Activated CD4-positive, alpha-beta T cell treated with anti-CD3 and anti-CD28 coated beads, Interleukin-2, amount 10 ng/mL, durations not matched to agents 24 days and 14 days (primary cell): ENCODE measurements at regions not wholly inside any gene's neighbourhood (a gene's known extent, or its start where the extent isn't known, plus 50 kb on each side); places are given as distances from the start of the nearest gene placed in this dataset.

ENCODE experiments used
- DNase-seq: peaks from one replicate; pipeline ENCODE4 v3.0.0; 2022
- H3K27ac Mint-ChIP-seq: one replicate; pipeline ENCODE4 v1.8.0; 2022; ENCODE audit warnings: mild to moderate bottlenecking, mixed read lengths
- H3K27me3 Mint-ChIP-seq: one replicate; pipeline ENCODE4 v1.8.0; 2022; ENCODE audit warnings: mixed read lengths
- H3K36me3 Mint-ChIP-seq: one replicate; pipeline ENCODE4 v1.8.0; 2022; ENCODE audit warnings: low read depth, mild to moderate bottlenecking, mixed read lengths
- H3K4me1 Mint-ChIP-seq: one replicate; pipeline ENCODE4 v1.8.0; 2021; ENCODE audit warnings: mixed read lengths
- H3K4me3 Mint-ChIP-seq: one replicate; pipeline ENCODE4 v1.8.0; 2022; ENCODE audit warnings: mild to moderate bottlenecking, moderate library complexity, mixed read lengths
- H3K9me3 Mint-ChIP-seq: one replicate; pipeline ENCODE4 v1.8.0; 2021; ENCODE audit warnings: mixed read lengths
- intact Hi-C: fragments of 100-400 bp; cut with micrococcal nuclease; formaldehyde crosslinking; loops from one replicate; pipeline ENCODE4 v1.15.1; 2023

DNA sequence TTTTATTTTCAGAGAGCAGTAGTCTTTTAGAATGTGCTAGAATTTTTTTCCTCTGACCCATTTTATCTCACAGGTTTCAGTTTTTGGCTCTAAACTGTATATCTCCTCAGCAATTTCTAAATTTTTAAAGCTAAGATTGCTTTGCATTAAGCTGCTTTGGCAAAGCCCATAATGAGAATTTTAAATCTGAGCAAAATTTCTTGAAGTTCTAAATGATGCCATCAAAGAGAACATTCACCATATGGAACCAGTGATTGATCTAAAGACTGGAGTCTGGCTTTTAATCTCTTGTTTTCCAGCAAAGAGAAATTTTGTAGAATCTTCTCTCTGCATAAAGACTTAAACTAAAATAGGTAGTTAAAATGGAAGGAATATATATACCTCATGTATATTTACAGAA lies 313.6 kb downstream of the TBC1D32 start:
- H3K36me3 Mint-ChIP-seq, result no peaks in the 10 kb centered on the region
- peaks cover 3% of the 10 kb centered on the region for H3K9me3 Mint-ChIP-seq
- no peak for DNase-seq

GRCh38 chr6:121008553-121008952 lies 325.7 kb downstream of the TBC1D32 start:
- intact Hi-C loops, result no loop called here
- H3K9me3 Mint-ChIP-seq, result peaks cover 3% of the 10 kb centered on the region
- no peak overlapping the region for H3K4me3 Mint-ChIP-seq
- H3K27ac Mint-ChIP-seq, result no peak overlapping the region
- no peaks in the 10 kb centered on the region for H3K27me3 Mint-ChIP-seq
- H3K36me3 Mint-ChIP-seq, result no peaks in the 10 kb centered on the region
- no peak for DNase-seq
- no peaks in the 10 kb centered on the region for H3K4me1 Mint-ChIP-seq

More for the DNA sequence above, 313.6 kb downstream of the TBC1D32 start:
- Mint-ChIP-seq H3K27ac (no peak overlapping the region), H3K4me1 (no peaks in the 10 kb centered on the region), H3K27me3 (no peaks in the 10 kb centered on the region), H3K4me3 (no peak overlapping the region)
- intact Hi-C loops, result no loop called here

DNA sequence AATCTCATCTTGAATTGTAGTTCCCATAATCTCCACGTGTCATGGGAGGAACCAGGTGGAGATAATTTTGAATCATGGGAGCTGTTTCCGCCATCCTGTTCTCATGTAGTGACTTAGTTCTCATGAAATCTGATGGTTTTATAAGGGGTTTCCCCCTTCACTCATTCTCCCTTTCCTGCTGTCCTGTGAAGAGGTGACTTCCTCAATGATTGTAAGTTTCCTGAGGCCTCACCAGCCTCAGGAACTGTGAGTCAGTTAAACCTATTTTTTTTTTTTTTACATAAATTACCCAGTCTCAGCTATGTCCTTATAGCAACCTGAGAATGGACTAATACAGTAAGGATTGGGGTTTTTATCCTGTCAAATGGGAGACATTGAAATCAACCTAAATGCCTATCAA lies 328.3 kb downstream of the TBC1D32 start:
- H3K27ac Mint-ChIP-seq, result no peak overlapping the region
- DNase-seq, result no peak
- intact Hi-C loops, result no loop called here
- no peak overlapping the region for H3K4me3 Mint-ChIP-seq
- H3K4me1 Mint-ChIP-seq, result no peaks in the 10 kb centered on the region
- peaks cover 3% of the 10 kb centered on the region for H3K9me3 Mint-ChIP-seq
- no peaks in the 10 kb centered on the region for H3K27me3 Mint-ChIP-seq
- H3K36me3 Mint-ChIP-seq, result no peaks in the 10 kb centered on the region

DNA sequence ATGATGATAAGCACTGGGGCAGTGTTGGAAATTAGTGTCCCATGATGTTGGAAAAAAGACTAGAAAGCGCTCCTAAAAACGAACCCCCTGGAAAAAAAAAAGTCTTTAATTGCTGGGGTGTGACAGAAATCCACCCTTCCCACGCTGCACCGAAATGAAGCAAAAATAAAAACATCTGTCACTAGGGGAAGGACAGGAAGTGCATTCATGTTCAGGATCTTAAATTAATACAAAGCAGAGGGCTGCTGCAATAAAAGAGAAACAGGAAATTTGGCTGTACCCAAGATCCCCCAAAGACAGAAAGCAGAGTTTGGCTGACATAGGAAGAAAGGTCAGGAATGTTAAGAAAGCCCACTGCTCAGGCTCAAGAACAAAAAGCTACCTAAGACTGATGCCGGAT lies 333.9 kb downstream of the TBC1D32 start:
- intact Hi-C loops, result no loop called here
- H3K9me3 Mint-ChIP-seq, result no peaks in the 10 kb centered on the region
- H3K36me3 Mint-ChIP-seq, result no peaks in the 10 kb centered on the region
- H3K4me3 Mint-ChIP-seq, result no peak overlapping the region
- no peak overlapping the region for H3K27ac Mint-ChIP-seq
- no peaks in the 10 kb centered on the region for H3K4me1 Mint-ChIP-seq
- no peak for DNase-seq
- H3K27me3 Mint-ChIP-seq, result no peaks in the 10 kb centered on the region

GRCh38 chr6:120996340-120996739 lies 337.9 kb downstream of the TBC1D32 start:
- Mint-ChIP-seq H3K36me3 (no peaks in the 10 kb centered on the region), H3K4me1 (no peaks in the 10 kb centered on the region), H3K27ac (no peak overlapping the region), H3K4me3 (no peak overlapping the region), H3K9me3 (no peaks in the 10 kb centered on the region), H3K27me3 (no peaks in the 10 kb centered on the region)
- intact Hi-C loops, result no loop called here
- DNase-seq, result no peak

- no peak for DNase-seq
- intact Hi-C loops, result no loop called here
- H3K4me1 Mint-ChIP-seq, result no peaks in the 10 kb centered on the region
- no peak overlapping the region for H3K27ac Mint-ChIP-seq
- H3K36me3 Mint-ChIP-seq, result no peaks in the 10 kb centered on the region
- no peak overlapping the region for H3K4me3 Mint-ChIP-seq
- H3K27me3 Mint-ChIP-seq, result no peaks in the 10 kb centered on the region
- no peaks in the 10 kb centered on the region for H3K9me3 Mint-ChIP-seq
These were observed 339.7 kb downstream of the TBC1D32 start for GRCh38 chr6:120994573-120994967.

DNA sequence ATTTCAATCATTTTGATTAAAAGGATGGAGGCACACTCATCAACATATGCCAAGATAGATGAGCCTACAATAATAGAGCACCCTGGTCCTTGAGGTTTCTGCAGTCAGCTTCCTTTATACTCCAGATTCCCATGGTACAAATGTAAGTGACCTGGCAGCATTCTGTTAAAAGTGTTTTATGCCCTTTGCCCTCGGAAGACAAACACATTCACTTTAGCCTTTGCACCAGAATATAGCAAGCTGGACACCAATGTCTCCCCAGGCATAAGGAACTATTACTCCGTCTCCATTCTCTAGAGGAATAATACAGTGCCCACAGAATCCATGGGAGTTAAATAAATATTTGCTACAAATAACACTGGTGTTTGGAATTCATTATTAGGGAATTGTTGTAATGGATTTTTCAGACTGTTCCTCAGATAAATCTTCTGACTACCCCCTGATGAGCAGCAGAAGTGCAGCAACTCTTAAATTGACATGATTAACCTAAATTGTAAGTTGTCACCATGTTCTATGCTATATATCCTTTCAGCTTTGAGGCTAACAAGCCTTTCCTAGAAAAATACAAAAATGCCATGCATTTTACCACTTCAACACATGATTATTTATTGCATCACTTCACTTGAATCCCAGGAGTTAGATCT lies 340.2 kb downstream of the TBC1D32 start:
- no peak overlapping the region for H3K4me3 Mint-ChIP-seq
- intact Hi-C loops, result no loop called here
- no peak overlapping the region for H3K27ac Mint-ChIP-seq
- no peaks in the 10 kb centered on the region for H3K9me3 Mint-ChIP-seq
- no peak for DNase-seq
- no peaks in the 10 kb centered on the region for H3K36me3 Mint-ChIP-seq
- H3K27me3 Mint-ChIP-seq, result no peaks in the 10 kb centered on the region
- no peaks in the 10 kb centered on the region for H3K4me1 Mint-ChIP-seq

DNA sequence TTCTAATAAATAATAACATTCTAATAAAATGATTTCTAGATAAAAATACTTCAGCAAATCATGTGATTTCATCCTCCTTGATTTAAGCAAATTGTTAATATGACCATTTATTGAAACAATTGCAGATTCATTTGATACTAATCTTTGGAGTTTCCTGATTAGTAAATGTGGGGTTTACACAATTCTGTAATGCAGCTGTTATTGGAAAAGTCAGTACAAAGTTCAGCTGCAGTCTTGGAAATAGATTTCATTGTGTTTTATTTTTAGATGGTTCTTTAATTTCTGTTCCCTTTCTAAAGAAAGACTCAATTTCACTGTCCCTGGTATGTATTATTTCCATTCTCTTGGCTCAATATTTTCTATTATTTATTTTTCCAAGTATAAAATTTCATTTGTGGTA lies 342.0 kb downstream of the TBC1D32 start:
- no peaks in the 10 kb centered on the region for H3K27me3 Mint-ChIP-seq
- H3K9me3 Mint-ChIP-seq, result no peaks in the 10 kb centered on the region
- no peak overlapping the region for H3K27ac Mint-ChIP-seq
- no peaks in the 10 kb centered on the region for H3K36me3 Mint-ChIP-seq
- no peak for DNase-seq
- no peaks in the 10 kb centered on the region for H3K4me1 Mint-ChIP-seq
- H3K4me3 Mint-ChIP-seq, result no peak overlapping the region
- intact Hi-C loops, result no loop called here

- H3K4me3 Mint-ChIP-seq, result no peak overlapping the region
- H3K27ac Mint-ChIP-seq, result no peak overlapping the region
- H3K4me1 Mint-ChIP-seq, result no peaks in the 10 kb centered on the region
- no peaks in the 10 kb centered on the region for H3K36me3 Mint-ChIP-seq
- no peaks in the 10 kb centered on the region for H3K9me3 Mint-ChIP-seq
- intact Hi-C loops, result no loop called here
- H3K27me3 Mint-ChIP-seq, result no peaks in the 10 kb centered on the region
- no peak for DNase-seq
These were observed 343.4 kb downstream of the TBC1D32 start for GRCh38 chr6:120990866-120991265.

- Mint-ChIP-seq H3K9me3 (no peaks in the 10 kb centered on the region), H3K27ac (no peak overlapping the region), H3K27me3 (no peaks in the 10 kb centered on the region), H3K4me1 (no peaks in the 10 kb centered on the region), H3K4me3 (no peak overlapping the region), H3K36me3 (no peaks in the 10 kb centered on the region)
- intact Hi-C loops, result no loop called here
- DNase-seq, result no peak
These were observed 352.4 kb downstream of the TBC1D32 start for GRCh38 chr6:120981835-120982234.

DNA sequence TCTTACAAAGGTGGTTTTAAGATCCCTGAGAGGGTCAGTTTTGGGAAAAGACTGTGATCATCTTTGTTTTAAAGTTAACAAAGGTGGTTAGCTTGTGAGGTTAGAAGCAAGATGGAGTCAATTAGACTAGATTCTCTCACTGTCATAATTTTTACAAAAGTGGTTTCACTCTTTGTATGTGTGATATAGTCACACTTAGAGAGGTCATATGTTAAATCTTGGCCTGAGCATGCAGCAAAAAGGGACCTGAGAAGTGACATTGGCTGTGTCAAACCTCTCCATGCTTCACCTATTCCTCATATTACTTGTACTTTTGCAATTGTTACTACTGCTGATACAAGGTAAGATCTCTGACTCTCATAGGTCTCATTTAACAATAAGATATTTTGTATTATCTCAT lies 368.0 kb downstream of the TBC1D32 start:
- no peaks in the 10 kb centered on the region for H3K9me3 Mint-ChIP-seq
- no peak overlapping the region for H3K4me3 Mint-ChIP-seq
- DNase-seq, result no peak
- H3K4me1 Mint-ChIP-seq, result no peaks in the 10 kb centered on the region
- no peaks in the 10 kb centered on the region for H3K36me3 Mint-ChIP-seq
- no peak overlapping the region for H3K27ac Mint-ChIP-seq
- intact Hi-C loops, result no loop called here
- H3K27me3 Mint-ChIP-seq, result no peaks in the 10 kb centered on the region

DNA sequence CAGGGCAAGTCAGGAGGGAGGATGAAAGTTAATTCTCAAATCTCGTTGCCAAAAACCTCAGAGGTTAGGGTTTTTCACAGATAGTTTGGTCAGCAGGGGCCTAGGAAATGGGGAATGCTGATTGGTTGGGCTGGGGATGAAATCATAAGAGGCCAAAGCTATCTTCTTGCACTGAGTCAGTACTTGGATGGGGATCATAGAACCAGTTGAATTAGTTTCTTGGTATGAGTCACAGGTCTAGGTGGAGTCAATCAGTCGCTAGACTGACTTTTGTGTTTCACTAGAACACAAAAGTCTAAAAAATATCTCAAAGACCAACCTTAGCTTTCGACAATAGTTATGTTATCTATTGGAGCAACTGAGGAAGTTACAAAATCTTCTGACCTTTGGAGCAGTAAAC lies 368.5 kb downstream of the TBC1D32 start:
- Mint-ChIP-seq H3K4me3 (no peak overlapping the region), H3K4me1 (no peaks in the 10 kb centered on the region), H3K27ac (no peak overlapping the region), H3K27me3 (no peaks in the 10 kb centered on the region), H3K36me3 (no peaks in the 10 kb centered on the region), H3K9me3 (no peaks in the 10 kb centered on the region)
- intact Hi-C loops, result no loop called here
- DNase-seq, result no peak

- intact Hi-C loops, result no loop called here
- Mint-ChIP-seq H3K27me3 (no peaks in the 10 kb centered on the region), H3K4me3 (no peak overlapping the region), H3K4me1 (no peaks in the 10 kb centered on the region), H3K27ac (no peak overlapping the region), H3K36me3 (no peaks in the 10 kb centered on the region), H3K9me3 (no peaks in the 10 kb centered on the region)
- no peak for DNase-seq
These were observed 373.5 kb downstream of the TBC1D32 start for GRCh38 chr6:120960761-120961160.

GRCh38 chr6:120954111-120954510 lies 380.2 kb downstream of the TBC1D32 start:
- no peak overlapping the region for H3K27ac Mint-ChIP-seq
- intact Hi-C loops, result no loop called here
- no peaks in the 10 kb centered on the region for H3K27me3 Mint-ChIP-seq
- no peaks in the 10 kb centered on the region for H3K36me3 Mint-ChIP-seq
- no peak for DNase-seq
- H3K4me3 Mint-ChIP-seq, result no peak overlapping the region
- no peaks in the 10 kb centered on the region for H3K9me3 Mint-ChIP-seq
- no peaks in the 10 kb centered on the region for H3K4me1 Mint-ChIP-seq

DNA sequence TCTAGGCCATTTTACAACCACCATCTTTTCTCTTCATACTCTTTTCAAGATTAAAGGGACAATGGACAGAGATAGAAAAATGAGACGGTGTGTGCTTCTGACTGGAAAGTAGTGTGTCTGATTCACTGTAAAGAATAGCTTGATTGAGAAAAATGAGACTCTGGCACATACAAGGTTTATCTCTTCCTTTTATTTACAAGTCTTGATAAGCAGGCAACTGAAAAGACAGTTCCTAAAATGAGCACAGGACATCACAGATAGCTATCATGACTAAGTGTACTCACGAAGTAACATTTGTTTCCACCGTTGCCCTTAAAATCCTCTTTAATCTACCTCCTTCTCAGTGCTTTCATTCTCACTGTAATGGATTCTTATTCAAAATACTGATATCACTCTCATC lies 383.0 kb downstream of the TBC1D32 start:
- Mint-ChIP-seq H3K4me1 (no peaks in the 10 kb centered on the region), H3K4me3 (no peak overlapping the region), H3K27me3 (no peaks in the 10 kb centered on the region), H3K36me3 (no peaks in the 10 kb centered on the region), H3K9me3 (no peaks in the 10 kb centered on the region), H3K27ac (no peak overlapping the region)
- DNase-seq, result no peak
- intact Hi-C loops, result no loop called here
